IMR-90 (cell line): ENCODE measurements at regions not wholly inside any gene's neighbourhood (a gene's known extent, or its start where the extent isn't known, plus 50 kb on each side); places are given as distances from the start of the nearest gene placed in this dataset.

Source experiments
- ATAC-seq: fragments of 200-7000 bp; cut with Tn5 transposase; 2 replicates; pipeline ENCODE4 v1.9.1; 2020; ENCODE audit warnings: low read depth, mild to moderate bottlenecking, moderate library complexity
- BruUV-seq: library from RNA; stranded (reverse); fragments of 400-500 nt; replicated peaks from 2 replicates; lab custom pipeline; 2021; lab: Mats Ljungman, UMichigan
- CTCF ChIA-PET: fragments of 300-600 bp; formaldehyde crosslinking; extraction: SDS; loops from one replicate; lab custom pipeline; 2021; ENCODE audit warnings: antibody characterized with exemption; lab: Yijun Ruan, JAX
- POLR2A ChIA-PET: fragments of 300-600 bp; sonication (Branson Sonifier 250); formaldehyde crosslinking; loops from one replicate; lab custom pipeline; 2022; ENCODE audit warnings: antibody characterized with exemption; ENCODE audit not compliant: unreplicated experiment; lab: Charles Lee
- DNase-seq: peaks from one replicate; pipeline ENCODE4 v3.0.0; 2013
- H2AFZ ChIP-seq: replicated peaks from 2 replicates; pipeline ENCODE3; 2013; ENCODE audit warnings: low read length, mild to moderate bottlenecking; ENCODE audit not compliant: poor library complexity
- H2AK5ac ChIP-seq: 2 replicates; pipeline ENCODE4 v1.6.1; 2013; ENCODE audit warnings: low read depth, low read length, inconsistent platforms
- H2AK9ac ChIP-seq: replicated peaks from 2 replicates; pipeline ENCODE3; 2013; ENCODE audit warnings: mild to moderate bottlenecking, low read depth, low read length, moderate library complexity; ENCODE audit not compliant: poor library complexity
- H2BK120ac ChIP-seq: 2 replicates; pipeline ENCODE4 v1.6.1; 2013; ENCODE audit warnings: low read depth, low read length, inconsistent platforms
- H2BK15ac ChIP-seq: 3 replicates; pipeline ENCODE4 v1.6.1; 2013; ENCODE audit warnings: low read depth, low read length, inconsistent platforms
- H2BK20ac ChIP-seq: 2 replicates; pipeline ENCODE4 v1.6.1; 2013; ENCODE audit warnings: low read depth, mild to moderate bottlenecking, inconsistent platforms, low read length, moderate library complexity
- H2BK5ac ChIP-seq: 2 replicates; pipeline ENCODE4 v1.6.1; 2013; ENCODE audit warnings: mild to moderate bottlenecking, low read depth, low read length, inconsistent platforms; ENCODE audit not compliant: poor library complexity, severe bottlenecking
- H3K14ac ChIP-seq: replicated peaks from 2 replicates; pipeline ENCODE4 v1.6.1; 2013; ENCODE audit warnings: low read depth, low read length, inconsistent platforms
- H3K18ac ChIP-seq: 2 replicates; pipeline ENCODE4 v1.6.1; 2013; ENCODE audit warnings: low read depth, low read length, control low read depth
- H3K23ac ChIP-seq: 2 replicates; pipeline ENCODE4 v1.6.1; 2013; ENCODE audit warnings: low read depth, low read length, inconsistent platforms
- H3K27ac ChIP-seq: 2 replicates; pipeline ENCODE4 v1.5.1; 2013; ENCODE audit warnings: mild to moderate bottlenecking, control low read depth, low read length; ENCODE audit not compliant: insufficient read depth
- H3K27me3 ChIP-seq: 2 replicates; pipeline ENCODE4 v1.6.1; 2013; ENCODE audit warnings: low read length; ENCODE audit not compliant: control insufficient read depth, insufficient read depth
- H3K36me3 ChIP-seq: 2 replicates; pipeline ENCODE4 v1.6.1; 2013; ENCODE audit warnings: low read length, mixed read lengths; ENCODE audit not compliant: control insufficient read depth, insufficient read depth
- H3K4ac ChIP-seq: 2 replicates; pipeline ENCODE4 v1.6.1; 2013; ENCODE audit warnings: low read depth, low read length, inconsistent platforms
- H3K4me1 ChIP-seq: 2 replicates; pipeline ENCODE4 v1.6.1; 2013; ENCODE audit warnings: low read length, mixed read lengths; ENCODE audit not compliant: control insufficient read depth, insufficient read depth
- H3K4me2 ChIP-seq: 2 replicates; pipeline ENCODE4 v1.6.1; 2013; ENCODE audit warnings: low read depth, mild to moderate bottlenecking, control low read depth, low read length, moderate library complexity
- H3K4me3 ChIP-seq: 2 replicates; pipeline ENCODE4 v1.5.1; 2013; ENCODE audit warnings: low read depth, mild to moderate bottlenecking, control low read depth, low read length, moderate library complexity; ENCODE audit not compliant: insufficient read depth
- H3K56ac ChIP-seq: 2 replicates; pipeline ENCODE4 v1.6.1; 2013; ENCODE audit warnings: low read length, inconsistent platforms; ENCODE audit not compliant: insufficient read depth; ENCODE audit errors: extremely low read depth
- H3K79me1 ChIP-seq, 2 experiments: 2 replicates each; pipeline ENCODE4 v1.6.1; 2013; ENCODE audit warnings: low read length in 2 of 2, inconsistent platforms in 1 of 2, low read depth in 1 of 2
- H3K9ac ChIP-seq: 2 replicates; pipeline ENCODE4 v1.6.1; 2013; ENCODE audit warnings: low read depth, low read length, control low read depth
- H3K9me1 ChIP-seq: 2 replicates; pipeline ENCODE4 v1.6.1; 2013; ENCODE audit warnings: low read length, inconsistent platforms; ENCODE audit not compliant: insufficient read depth
- H3K9me3 ChIP-seq: 2 replicates; pipeline ENCODE4 v1.6.1; 2013; ENCODE audit warnings: low read length; ENCODE audit not compliant: control insufficient read depth, insufficient read depth
- H4K20me1 ChIP-seq: 2 replicates; pipeline ENCODE4 v1.6.1; 2013; ENCODE audit warnings: low read length, inconsistent platforms; ENCODE audit not compliant: insufficient read depth
- H4K5ac ChIP-seq: 2 replicates; pipeline ENCODE4 v1.6.1; 2013; ENCODE audit warnings: mild to moderate bottlenecking, low read depth, low read length, control low read depth
- H4K8ac ChIP-seq, 2 experiments: 2 replicates each; pipeline ENCODE4 v1.6.1; 2013; ENCODE audit warnings: low read depth in 2 of 2, low read length in 2 of 2, control low read depth in 1 of 2, inconsistent platforms in 1 of 2
- H4K91ac ChIP-seq: 2 replicates; pipeline ENCODE4 v1.6.1; 2013; ENCODE audit warnings: low read depth, low read length, inconsistent platforms; ENCODE audit not compliant: insufficient read depth
- BHLHE40 ChIP-seq: fragments of 150-350 bp; IDR thresholded peaks from 2 replicates; pipeline ENCODE4 v1.6.1; 2016; ENCODE audit warnings: mild to moderate bottlenecking, low read depth, low read length
- CEBPB ChIP-seq: IDR thresholded peaks from 2 replicates; pipeline ENCODE4 v1.6.1; 2012; ENCODE audit warnings: low read depth, low read length, improper control_type of control experiment
- CHD1 ChIP-seq: IDR thresholded peaks from 2 replicates; pipeline ENCODE4 v1.6.1; 2012; ENCODE audit warnings: low read depth, low read length, improper control_type of control experiment
- CTCF ChIP-seq: conservative IDR thresholded peaks from 2 replicates; pipeline ENCODE4 v1.5.1; 2012; ENCODE audit warnings: mild to moderate bottlenecking, low read depth, low read length, improper control_type of control experiment
- FOS ChIP-seq: fragments of 150-350 bp; IDR thresholded peaks from 2 replicates; pipeline ENCODE4 v1.6.1; 2016; ENCODE audit warnings: low read depth, low read length
- MAFK ChIP-seq: IDR thresholded peaks from 2 replicates; pipeline ENCODE4 v1.6.1; 2012; ENCODE audit warnings: low read depth, low read length, improper control_type of control experiment
- MAZ ChIP-seq: IDR thresholded peaks from 2 replicates; pipeline ENCODE4 v1.6.1; 2012; ENCODE audit warnings: low read depth, mild to moderate bottlenecking, low read length, improper control_type of control experiment, moderate library complexity, borderline replicate concordance
- MXI1 ChIP-seq: IDR thresholded peaks from 2 replicates; pipeline ENCODE4 v1.6.1; 2012; ENCODE audit warnings: low read depth, mild to moderate bottlenecking, low read length, moderate library complexity, borderline replicate concordance
- NFE2L2 ChIP-seq: fragments of 150-350 bp; IDR thresholded peaks from 2 replicates; pipeline ENCODE4 v1.6.1; 2016; ENCODE audit warnings: low read depth, mild to moderate bottlenecking, low read length
- POLR2A ChIP-seq: IDR thresholded peaks from 2 replicates; pipeline ENCODE4 v1.6.1; 2012; ENCODE audit warnings: mild to moderate bottlenecking, low read depth, low read length
- RAD21 ChIP-seq: IDR thresholded peaks from 2 replicates; pipeline ENCODE4 v1.6.1; 2012; ENCODE audit warnings: low read length, improper control_type of control experiment
- RFX5 ChIP-seq: IDR thresholded peaks from 2 replicates; pipeline ENCODE4 v1.8.0; 2012; ENCODE audit warnings: low read depth, mild to moderate bottlenecking, low read length, moderate library complexity
- SMC3 ChIP-seq: fragments of 150-350 bp; IDR thresholded peaks from 2 replicates; pipeline ENCODE4 v1.6.1; 2016; ENCODE audit warnings: low read depth, mild to moderate bottlenecking, antibody characterized with exemption, low read length, moderate library complexity
- WGBS, 2 experiments: methylation state at CpG; one replicate each; pipeline versions ENCODE4 v1.1.5 to v1.1.7; 2013; ENCODE audit warnings: missing lambda C conversion rate in 2 of 2; ENCODE audit not compliant: insufficient read length in 1 of 2; ENCODE audit errors: extremely low coverage in 2 of 2; 5-methylcytosine and 5-hydroxymethylcytosine counted together
- dilution Hi-C: fragments of 300-500 bp; cut with HindIII; formaldehyde crosslinking; loops from one replicate; pipeline ENCODE4 v1.14.3; 2018; ENCODE audit warnings: low sequenced_read_pairs; ENCODE audit not compliant: unreplicated experiment
- in situ Hi-C: fragments of 300-500 bp; cut with MboI; formaldehyde crosslinking; loops from 3 replicates; pipeline ENCODE4 v1.14.3; 2019; ENCODE audit warnings: low sequenced_read_pairs, inconsistent platforms, mixed read lengths
- intact Hi-C: fragments of 100-400 bp; cut with micrococcal nuclease; formaldehyde crosslinking; loops from 2 replicates; pipeline ENCODE4 v1.10.0; 2022
- TF ChIP-seq, protein P1 (sequence below): fragments of 150-350 bp; IDR thresholded peaks from 2 replicates; pipeline ENCODE4 v1.6.1; 2017; ENCODE audit warnings: mild to moderate bottlenecking, antibody characterized with exemption, low read length, low read depth
- TF ChIP-seq, protein P2 (sequence below): fragments of 150-350 bp; IDR thresholded peaks from 2 replicates; pipeline ENCODE4 v1.6.1; 2016; ENCODE audit warnings: low read depth, mild to moderate bottlenecking, low read length, moderate library complexity, borderline replicate concordance

DNA sequence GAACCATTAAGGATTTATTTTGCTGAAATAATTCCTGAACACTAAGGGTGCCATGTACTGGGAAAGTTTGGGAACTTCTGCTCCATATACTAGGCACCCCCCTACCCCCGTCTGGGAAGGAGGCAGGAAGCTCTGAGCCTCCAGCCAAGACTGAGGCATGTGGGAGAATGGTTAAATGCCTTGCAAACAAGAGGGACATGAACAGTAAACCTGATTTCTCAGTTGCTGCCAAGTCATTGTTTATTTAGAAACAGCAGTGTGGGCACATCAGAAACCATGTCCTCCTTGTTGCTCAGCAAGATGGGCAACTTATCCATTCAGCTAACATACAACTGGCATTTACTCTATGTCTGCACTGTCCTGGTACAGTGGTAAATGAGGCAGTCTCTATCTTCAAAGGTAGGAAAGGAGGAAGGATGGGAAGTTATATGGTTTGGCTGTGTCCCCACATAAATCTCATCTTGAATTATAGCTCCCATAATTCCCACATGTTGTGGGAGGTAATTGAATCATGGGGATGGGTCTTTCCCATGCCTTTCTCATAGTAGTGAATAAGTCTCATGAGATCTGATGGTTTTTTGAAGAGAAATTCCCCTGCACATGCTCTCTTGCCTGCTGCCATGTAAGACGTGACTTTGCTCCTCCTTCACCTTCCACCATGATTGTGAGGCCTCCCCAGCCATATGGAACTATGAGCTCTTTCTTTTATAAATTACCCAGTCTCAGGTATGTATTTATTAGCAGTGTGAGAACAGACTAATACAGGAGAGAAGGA, 459.1 kb downstream of the MIAT start:
- Histone ChIP-seq H4K5ac (no peak overlapping the region; the same call in 1 of the 2 replicates), H3K9ac (no peak overlapping the region), H2AK9ac (no peak overlapping the region), H2AFZ (no peak overlapping the region), H3K14ac (peak overlapping the region; percentile 53), H3K9me1 (peaks cover 18% of the 10 kb centered on the region), H2BK120ac (peak overlapping the region; percentile 91), H3K18ac (peak overlapping the region; percentile 7; the same call in 1 of the 2 replicates), H3K4me2 (no peak overlapping the region), H3K36me3 (no peaks in the 10 kb centered on the region), H3K27me3 (no peaks in the 10 kb centered on the region; the same call in 1 of the 2 replicates), H4K91ac (peak overlapping the region; percentile 82; the same call in 1 of the 2 replicates), H4K20me1 (0 out of 2 replicates have a peak, but pooled peaks cover 3% of the 10 kb centered on the region), H2BK5ac (peak overlapping the region; percentile 51), H3K4me1 (peaks cover 13% of the 10 kb centered on the region), H2BK20ac (peak overlapping the region; percentile 88), H2AK5ac (peak overlapping the region; percentile 91), H4K8ac (peak overlapping the region; percentile 37 to 43; a peak in 2 of 4 replicates), H3K4me3 (no peak overlapping the region), H3K4ac (peak overlapping the region; percentile 84), H2BK15ac (peak overlapping the region; percentile 95), H3K79me1 (no peaks in the 10 kb centered on the region), H3K23ac (no peak overlapping the region), H3K56ac (no peak overlapping the region), H3K9me3 (peaks cover 5% of the 10 kb centered on the region), H3K27ac (no peak overlapping the region)
- no CpG with 5 or more reads among the region's 2 CpGs for WGBS, 2 experiments
- no peak for DNase-seq
- ChIA-PET CTCF (no interaction called here), POLR2A (no interaction called here)
- dilution Hi-C loops: no loop called here
- ATAC-seq: no peak
- no TSS peak for BruUV-seq
- in situ Hi-C loops: no loop called here
- intact Hi-C loops: loop anchor here (10.0 kb wide), 1 partner anchor 442 kb away; no protein-coding TSS in a partner anchor
- TF ChIP-seq SMC3: no peak
- TF ChIP-seq CEBPB: no peak
- TF ChIP-seq MXI1: no peak
- TF ChIP-seq, protein P1, sequence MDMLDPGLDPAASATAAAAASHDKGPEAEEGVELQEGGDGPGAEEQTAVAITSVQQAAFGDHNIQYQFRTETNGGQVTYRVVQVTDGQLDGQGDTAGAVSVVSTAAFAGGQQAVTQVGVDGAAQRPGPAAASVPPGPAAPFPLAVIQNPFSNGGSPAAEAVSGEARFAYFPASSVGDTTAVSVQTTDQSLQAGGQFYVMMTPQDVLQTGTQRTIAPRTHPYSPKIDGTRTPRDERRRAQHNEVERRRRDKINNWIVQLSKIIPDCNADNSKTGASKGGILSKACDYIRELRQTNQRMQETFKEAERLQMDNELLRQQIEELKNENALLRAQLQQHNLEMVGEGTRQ: no peak
- TF ChIP-seq MAFK: no peak
- TF ChIP-seq BHLHE40: no peak
- TF ChIP-seq CHD1: no peak
- no peak for TF ChIP-seq RAD21
- no peak for TF ChIP-seq RFX5
- no peak for TF ChIP-seq FOS
- TF ChIP-seq MAZ: no peak
- no peak for TF ChIP-seq NFE2L2
- no peak for TF ChIP-seq CTCF
- TF ChIP-seq, protein P2, sequence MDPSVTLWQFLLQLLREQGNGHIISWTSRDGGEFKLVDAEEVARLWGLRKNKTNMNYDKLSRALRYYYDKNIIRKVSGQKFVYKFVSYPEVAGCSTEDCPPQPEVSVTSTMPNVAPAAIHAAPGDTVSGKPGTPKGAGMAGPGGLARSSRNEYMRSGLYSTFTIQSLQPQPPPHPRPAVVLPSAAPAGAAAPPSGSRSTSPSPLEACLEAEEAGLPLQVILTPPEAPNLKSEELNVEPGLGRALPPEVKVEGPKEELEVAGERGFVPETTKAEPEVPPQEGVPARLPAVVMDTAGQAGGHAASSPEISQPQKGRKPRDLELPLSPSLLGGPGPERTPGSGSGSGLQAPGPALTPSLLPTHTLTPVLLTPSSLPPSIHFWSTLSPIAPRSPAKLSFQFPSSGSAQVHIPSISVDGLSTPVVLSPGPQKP: no peak
- TF ChIP-seq POLR2A: no peak
